IPS DF 19.7 (cell line): ENCODE measurements at regions not wholly inside any gene's neighbourhood (a gene's known extent, or its start where the extent isn't known, plus 50 kb on each side); places are given as distances from the start of the nearest gene placed in this dataset.
"Not testable (repeated sequence)": the region's sequence is repeated elsewhere in the genome, so short reads cannot be mapped to it uniquely, and the experiment has no call there.

Experiments used
- DNase-seq: peaks from one replicate; pipeline ENCODE4 v3.0.0-alpha.2; 2013; ENCODE audit warnings: low read depth, low spot score

- DNase-seq, result no peak
Measured at GRCh38 chr12:74370608-74371216, 166.9 kb upstream of the ATXN7L3B start.

- DNase-seq, result no peak
Measured at GRCh38 chr12:74379114-74379513, 158.5 kb upstream of the ATXN7L3B start.

GRCh38 chr12:74381958-74382357, 155.7 kb upstream of the ATXN7L3B start:
- DNase-seq, result no peak

- DNase-seq, result no peak
Measured at GRCh38 chr12:74382983-74383382, 154.7 kb upstream of the ATXN7L3B start.

- no peak for DNase-seq
Measured at GRCh38 chr12:74391283-74391682, 146.4 kb upstream of the ATXN7L3B start.

- DNase-seq, result no peak
Measured at GRCh38 chr12:74393272-74393671, 144.4 kb upstream of the ATXN7L3B start.

GRCh38 chr12:74394647-74395046, 143.0 kb upstream of the ATXN7L3B start:
- no peak for DNase-seq

- DNase-seq, result no peak
Measured at GRCh38 chr12:74401035-74401434, 136.6 kb upstream of the ATXN7L3B start.

- DNase-seq, result no peak
Measured at GRCh38 chr12:74401966-74402365, 135.7 kb upstream of the ATXN7L3B start.

GRCh38 chr12:74403221-74403470, 134.5 kb upstream of the ATXN7L3B start:
- DNase-seq, result not testable (repeated sequence)

- no peak for DNase-seq
Measured at GRCh38 chr12:74408601-74409166, 129.0 kb upstream of the ATXN7L3B start.

- DNase-seq, result no peak
Measured at GRCh38 chr12:74412606-74413230, 124.9 kb upstream of the ATXN7L3B start.

- DNase-seq, result no peak
Measured at GRCh38 chr12:74415633-74416032, 122.0 kb upstream of the ATXN7L3B start.

GRCh38 chr12:74418573-74418972, 119.1 kb upstream of the ATXN7L3B start:
- DNase-seq, result no peak

- DNase-seq, result no peak
Measured at GRCh38 chr12:74424778-74425177, 112.9 kb upstream of the ATXN7L3B start.

- no peak for DNase-seq
Measured at GRCh38 chr12:74426091-74426490, 111.5 kb upstream of the ATXN7L3B start.

GRCh38 chr12:74429535-74429934, 108.1 kb upstream of the ATXN7L3B start:
- DNase-seq, result no peak

GRCh38 chr12:74431801-74432200, 105.8 kb upstream of the ATXN7L3B start:
- DNase-seq, result no peak

- no peak for DNase-seq
Measured at GRCh38 chr12:74440469-74440868, 97.2 kb upstream of the ATXN7L3B start.

- peak; percentile 9 for DNase-seq
Measured at GRCh38 chr12:74441872-74442271, 95.8 kb upstream of the ATXN7L3B start.

- DNase-seq, result no peak
Measured at GRCh38 chr12:74446466-74446865, 91.2 kb upstream of the ATXN7L3B start.

GRCh38 chr12:74449872-74450271, 87.8 kb upstream of the ATXN7L3B start:
- DNase-seq, result no peak

GRCh38 chr12:74454109-74454508, 83.5 kb upstream of the ATXN7L3B start:
- no peak for DNase-seq

- DNase-seq, result no peak
Measured at GRCh38 chr12:74455429-74455828, 82.2 kb upstream of the ATXN7L3B start.
